OCI-LY3 (cell line): ENCODE measurements at regions not wholly inside any gene's neighbourhood (a gene's known extent, or its start where the extent isn't known, plus 50 kb on each side); places are given as distances from the start of the nearest gene placed in this dataset.

Source experiments
- H2AFZ ChIP-seq: fragments of 200-600, 300-600 bp; shearing (Covaris generic); 2 replicates; pipeline ENCODE4 v1.6.0; 2014; ENCODE audit warnings: antibody characterized with exemption, low read depth, low read length
- H3K27ac ChIP-seq: fragments of 200-600, 300-600 bp; sonication (generic); 2 replicates; pipeline ENCODE4 v1.5.1; 2014; ENCODE audit warnings: mild to moderate bottlenecking, low read length, moderate library complexity, mixed read lengths
- H3K27me3 ChIP-seq: fragments of 200-600, 300-600 bp; sonication (generic); 2 replicates; pipeline ENCODE4 v1.6.1; 2014; ENCODE audit warnings: low read depth, low read length, mixed read lengths
- H3K36me3 ChIP-seq: fragments of 200-600, 300-600 bp; sonication (generic); replicated peaks from 2 replicates; pipeline ENCODE3; 2014; ENCODE audit warnings: low read depth, low read length, mixed read lengths
- H3K4me1 ChIP-seq: fragments of 300-600, 200-600 bp; sonication (generic); 2 replicates; pipeline ENCODE4 v1.6.1; 2014; ENCODE audit warnings: low read length, mixed read lengths
- H3K4me2 ChIP-seq: fragments of 200-600, 300-600 bp; sonication (generic); 2 replicates; pipeline ENCODE4 v1.6.1; 2014; ENCODE audit warnings: low read length, mixed read lengths
- H3K4me3 ChIP-seq: fragments of 300-600, 200-600 bp; sonication (generic); 2 replicates; pipeline ENCODE4 v1.5.1; 2014; ENCODE audit warnings: antibody characterized with exemption, mild to moderate bottlenecking, low read length, moderate library complexity
- H3K79me2 ChIP-seq: fragments of 300-600, 200-600 bp; shearing (Covaris generic); 2 replicates; pipeline ENCODE4 v1.6.1; 2014; ENCODE audit warnings: mild to moderate bottlenecking, low read length, mixed read lengths
- H3K9ac ChIP-seq: fragments of 300-600, 200-600 bp; shearing (Covaris generic); 2 replicates; pipeline ENCODE4 v1.6.0; 2014; ENCODE audit warnings: mild to moderate bottlenecking, low read length, moderate library complexity
- H3K9me3 ChIP-seq: fragments of 200-600, 300-600 bp; shearing (Covaris generic); 2 replicates; pipeline ENCODE4 v1.6.1; 2014; ENCODE audit warnings: low read length, mixed read lengths; ENCODE audit not compliant: insufficient read depth
- H4K20me1 ChIP-seq: fragments of 200-600, 300-600 bp; sonication (generic); 2 replicates; pipeline ENCODE4 v1.6.1; 2016; ENCODE audit warnings: low read length, mixed read lengths; ENCODE audit not compliant: insufficient read depth
- CTCF ChIP-seq: fragments of 200-600, 300-600 bp; sonication (generic); IDR thresholded peaks from 2 replicates; pipeline ENCODE4 v1.5.1; 2014; ENCODE audit warnings: antibody characterized with exemption, low read length, low read depth
- EZH2phosphoT487 ChIP-seq: fragments of 200-600 bp; shearing (Covaris generic); IDR thresholded peaks from 2 replicates; pipeline ENCODE4 v1.6.1; 2018; ENCODE audit warnings: antibody characterized with exemption, mixed run types, low read depth

DNA sequence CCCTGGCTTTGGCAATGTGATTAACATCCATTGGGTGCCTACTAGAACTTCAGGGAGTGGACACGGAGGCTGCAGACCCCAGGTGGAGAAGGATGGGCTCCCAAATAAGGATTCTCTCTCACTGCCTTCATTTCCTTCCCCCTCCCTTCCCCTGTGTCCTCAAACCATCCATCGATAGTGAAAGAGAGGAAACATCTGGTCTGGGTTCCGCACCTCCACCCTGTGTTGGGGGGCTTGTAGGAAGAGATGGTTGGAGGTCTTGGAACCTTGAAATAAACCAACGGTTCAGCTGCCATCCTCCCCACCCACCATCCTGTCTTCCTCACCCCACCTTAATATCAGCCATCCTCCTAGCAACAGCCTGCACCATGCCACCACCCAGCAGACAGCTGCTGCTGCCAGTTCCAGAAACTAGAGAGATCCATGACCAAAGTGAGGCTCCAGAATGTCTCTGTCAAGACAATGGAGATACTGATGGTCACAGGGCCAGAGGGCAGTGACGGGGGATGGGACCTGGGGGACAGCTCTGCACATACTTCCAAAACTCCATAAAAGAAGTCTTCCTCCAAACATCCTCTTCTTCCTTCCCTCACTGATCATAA lies 153.1 kb upstream of the CCND2 start:
- no peaks in the 10 kb centered on the region for H3K27me3 ChIP-seq
- no peaks in the 10 kb centered on the region for H3K9me3 ChIP-seq
- H3K27ac ChIP-seq: peak overlapping the region; percentile 100
- H4K20me1 ChIP-seq: no peaks in the 10 kb centered on the region
- H3K4me3 ChIP-seq: no peak overlapping the region
- H3K4me1 ChIP-seq: peaks cover 60% of the 10 kb centered on the region
- H3K9ac ChIP-seq: peak overlapping the region; percentile 84; the same call in 1 of the 2 replicates
- H3K79me2 ChIP-seq: peaks cover 17% of the 10 kb centered on the region
- H2AFZ ChIP-seq: no peak overlapping the region
- H3K4me2 ChIP-seq: peak overlapping the region; percentile 75; the same call in 1 of the 2 replicates
- peaks cover 4% of the 10 kb centered on the region for H3K36me3 ChIP-seq
- TF ChIP-seq EZH2phosphoT487: no peak
- TF ChIP-seq CTCF: no peak

DNA sequence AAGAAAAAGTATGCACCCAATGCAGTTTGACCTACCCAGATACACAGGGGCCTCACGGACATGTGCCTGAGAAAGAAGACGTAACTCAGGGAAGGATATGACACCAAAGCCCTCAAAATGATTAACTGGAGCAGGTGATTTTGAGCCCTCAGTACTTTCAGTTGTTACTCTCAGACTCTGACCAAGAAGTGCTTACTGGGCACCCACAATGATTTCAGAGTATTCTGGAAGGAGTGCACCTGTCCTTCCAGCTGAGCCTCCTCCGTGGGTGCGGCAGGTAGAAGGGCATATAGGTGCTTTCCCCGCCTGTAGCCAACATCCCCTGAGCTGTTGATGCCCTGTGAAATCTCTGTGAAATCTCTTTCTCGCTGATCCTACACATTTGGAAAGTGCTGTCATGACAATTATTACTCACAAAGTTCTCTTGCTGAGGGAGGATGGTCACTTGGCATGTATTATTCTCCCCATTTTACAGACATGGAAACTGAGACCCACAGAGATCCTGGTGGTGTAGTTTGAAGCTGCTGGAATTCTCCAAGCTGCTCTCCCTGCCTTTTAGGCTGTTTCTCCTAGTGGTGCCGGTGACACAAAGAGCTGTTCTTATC lies 154.3 kb upstream of the CCND2 start:
- 0 out of 2 replicates have a peak, but pooled peaks have one; percentile 35 for TF ChIP-seq EZH2phosphoT487
- TF ChIP-seq CTCF: no peak
- H2AFZ ChIP-seq: no peak overlapping the region
- no peaks in the 10 kb centered on the region for H3K27me3 ChIP-seq
- peaks cover 4% of the 10 kb centered on the region for H3K36me3 ChIP-seq
- H3K4me1 ChIP-seq: peaks cover 67% of the 10 kb centered on the region
- peaks cover 23% of the 10 kb centered on the region for H3K79me2 ChIP-seq
- H3K4me3 ChIP-seq: peak overlapping the region; percentile 79
- H3K9ac ChIP-seq: peak overlapping the region; percentile 100
- H3K4me2 ChIP-seq: peak overlapping the region; percentile 100
- H3K27ac ChIP-seq: peak overlapping the region; percentile 100
- H3K9me3 ChIP-seq: no peaks in the 10 kb centered on the region
- H4K20me1 ChIP-seq: no peaks in the 10 kb centered on the region

DNA sequence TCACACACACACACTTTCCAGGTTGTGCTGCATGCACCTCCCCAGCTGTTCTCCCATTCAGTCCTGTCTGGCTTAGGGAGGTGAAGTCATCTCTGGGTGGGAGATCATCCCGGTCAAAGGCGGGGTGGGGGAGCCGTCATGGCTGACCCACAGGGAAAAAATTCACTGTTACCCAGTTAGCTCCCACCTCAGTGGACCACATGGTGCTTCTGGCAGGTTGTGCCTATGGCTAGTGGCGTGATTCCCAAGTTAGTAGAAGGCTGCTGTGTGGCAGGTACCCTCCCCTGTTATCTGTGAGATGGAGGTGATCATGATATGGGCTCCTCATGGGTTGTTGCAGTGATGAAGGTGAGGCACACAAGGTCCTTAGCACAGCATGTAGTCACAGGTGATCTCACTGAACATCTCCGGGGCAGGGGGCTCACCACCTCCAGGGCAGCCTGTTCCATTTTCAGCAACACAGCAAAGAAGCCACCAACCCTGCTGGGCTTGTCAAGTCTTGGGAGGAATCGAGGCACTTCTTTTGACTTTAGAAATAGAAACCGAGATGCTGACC lies 154.9 kb upstream of the CCND2 start:
- peak overlapping the region; percentile 100 for H3K4me2 ChIP-seq
- H3K9me3 ChIP-seq: no peaks in the 10 kb centered on the region
- H3K27me3 ChIP-seq: no peaks in the 10 kb centered on the region
- H3K36me3 ChIP-seq: peaks cover 4% of the 10 kb centered on the region
- peaks cover 70% of the 10 kb centered on the region for H3K4me1 ChIP-seq
- peak overlapping the region; percentile 79 for H3K4me3 ChIP-seq
- TF ChIP-seq CTCF: no peak
- TF ChIP-seq EZH2phosphoT487: no peak
- no peaks in the 10 kb centered on the region for H4K20me1 ChIP-seq
- H3K79me2 ChIP-seq: peaks cover 23% of the 10 kb centered on the region
- peak overlapping the region; percentile 100 for H3K9ac ChIP-seq
- H2AFZ ChIP-seq: no peak overlapping the region
- H3K27ac ChIP-seq: peak overlapping the region; percentile 100

DNA sequence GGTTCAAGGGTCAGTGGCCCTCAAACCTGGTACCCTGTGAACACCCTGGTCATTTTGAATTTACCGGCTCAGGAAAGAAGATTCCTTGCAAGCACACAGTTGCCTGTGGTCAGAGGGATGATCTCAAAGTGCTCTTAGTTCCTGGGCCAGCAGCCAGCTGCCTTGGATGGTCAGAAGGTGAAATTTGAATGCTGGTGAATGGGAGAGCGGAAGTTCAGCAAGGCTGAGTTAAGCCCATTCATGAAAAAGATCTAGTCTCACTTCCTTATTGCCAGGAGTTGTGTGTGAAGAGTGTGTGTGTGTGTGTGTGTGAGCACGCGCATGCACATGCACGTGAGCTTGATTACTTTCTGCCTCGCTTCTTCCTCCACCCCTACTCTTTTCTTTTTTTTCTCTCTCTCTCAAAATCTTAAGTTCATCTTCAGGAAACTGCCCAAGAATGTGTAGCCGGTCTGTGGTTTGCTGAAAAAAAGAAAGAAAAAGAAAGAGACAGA lies 155.5 kb upstream of the CCND2 start:
- no peaks in the 10 kb centered on the region for H3K9me3 ChIP-seq
- H3K36me3 ChIP-seq: peaks cover 4% of the 10 kb centered on the region
- TF ChIP-seq EZH2phosphoT487 (no peak), CTCF (no peak)
- no peaks in the 10 kb centered on the region for H4K20me1 ChIP-seq
- peak overlapping the region; percentile 100 for H3K9ac ChIP-seq
- H2AFZ ChIP-seq: no peak overlapping the region
- peaks cover 76% of the 10 kb centered on the region for H3K4me1 ChIP-seq
- peak overlapping the region; percentile 100 for H3K27ac ChIP-seq
- H3K27me3 ChIP-seq: no peaks in the 10 kb centered on the region
- peaks cover 24% of the 10 kb centered on the region for H3K79me2 ChIP-seq
- H3K4me2 ChIP-seq: peak overlapping the region; percentile 100
- H3K4me3 ChIP-seq: peak overlapping the region; percentile 79
